Keratinocyte (primary cell): ENCODE measurements at regions not wholly inside any gene's neighbourhood (a gene's known extent, or its start where the extent isn't known, plus 50 kb on each side); places are given as distances from the start of the nearest gene placed in this dataset.

Experiments used
- EZH2 ChIP-seq: IDR thresholded peaks from one replicate; pipeline ENCODE4 v1.6.1; 2012; ENCODE audit warnings: inconsistent platforms, mild to moderate bottlenecking, low read length, moderate library complexity
- TF ChIP-seq, protein P1 (sequence below), 3 experiments: IDR thresholded peaks in 1 of 3; conservative IDR thresholded peaks in 1 of 3; optimal IDR thresholded peaks in 1 of 3; 2 replicates in 2 of 3; 3 replicates in 1 of 3; pipeline versions ENCODE3 to v1.5.1; 2011; ENCODE audit warnings: low read length in 3 of 3, mild to moderate bottlenecking in 3 of 3, moderate library complexity in 2 of 3, control low read depth in 1 of 3, inconsistent platforms in 1 of 3; ENCODE audit not compliant: insufficient read depth in 2 of 3; ENCODE audit errors: extremely low read depth in 1 of 3

GRCh38 chr4:159014859-159015258 lies 88.0 kb upstream of the RAPGEF2 start:
- TF ChIP-seq, protein P1, sequence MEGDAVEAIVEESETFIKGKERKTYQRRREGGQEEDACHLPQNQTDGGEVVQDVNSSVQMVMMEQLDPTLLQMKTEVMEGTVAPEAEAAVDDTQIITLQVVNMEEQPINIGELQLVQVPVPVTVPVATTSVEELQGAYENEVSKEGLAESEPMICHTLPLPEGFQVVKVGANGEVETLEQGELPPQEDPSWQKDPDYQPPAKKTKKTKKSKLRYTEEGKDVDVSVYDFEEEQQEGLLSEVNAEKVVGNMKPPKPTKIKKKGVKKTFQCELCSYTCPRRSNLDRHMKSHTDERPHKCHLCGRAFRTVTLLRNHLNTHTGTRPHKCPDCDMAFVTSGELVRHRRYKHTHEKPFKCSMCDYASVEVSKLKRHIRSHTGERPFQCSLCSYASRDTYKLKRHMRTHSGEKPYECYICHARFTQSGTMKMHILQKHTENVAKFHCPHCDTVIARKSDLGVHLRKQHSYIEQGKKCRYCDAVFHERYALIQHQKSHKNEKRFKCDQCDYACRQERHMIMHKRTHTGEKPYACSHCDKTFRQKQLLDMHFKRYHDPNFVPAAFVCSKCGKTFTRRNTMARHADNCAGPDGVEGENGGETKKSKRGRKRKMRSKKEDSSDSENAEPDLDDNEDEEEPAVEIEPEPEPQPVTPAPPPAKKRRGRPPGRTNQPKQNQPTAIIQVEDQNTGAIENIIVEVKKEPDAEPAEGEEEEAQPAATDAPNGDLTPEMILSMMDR (optimal IDR thresholded peaks at IDR 0.05 in 1 of 3, IDR thresholded peaks at IDR 0.05 in 1 of 3, conservative IDR thresholded peaks at IDR 0.05 in 1 of 3; ENCODE audit: extremely low read depth in 1 of 3, insufficient read depth in 2 of 3, low read length in 3 of 3): no peak
- TF ChIP-seq EZH2: no peak
